KMS-11 (cell line): ENCODE measurements at regions not wholly inside any gene's neighbourhood (a gene's known extent, or its start where the extent isn't known, plus 50 kb on each side); places are given as distances from the start of the nearest gene placed in this dataset.

Source experiments
- H2AFZ ChIP-seq: fragments of 200-600 bp; sonication (generic); 2 replicates; pipeline ENCODE4 v1.6.1; 2016; ENCODE audit warnings: antibody characterized with exemption, mixed run types, low read depth
- H3K27ac ChIP-seq: fragments of 200-600 bp; sonication (generic); 2 replicates; pipeline ENCODE4 v1.6.1; 2016; ENCODE audit warnings: mild to moderate bottlenecking, mixed run types
- H3K27me3 ChIP-seq: fragments of 200-600 bp; sonication (generic); 2 replicates; pipeline ENCODE4 v1.6.1; 2017; ENCODE audit warnings: mild to moderate bottlenecking, low read depth, mixed run types, moderate library complexity; ENCODE audit not compliant: insufficient read depth
- H3K36me3 ChIP-seq: fragments of 200-600 bp; sonication (generic); 2 replicates; pipeline ENCODE4 v1.6.1; 2017; ENCODE audit warnings: mild to moderate bottlenecking, mixed run types; ENCODE audit not compliant: insufficient read depth
- H3K4me1 ChIP-seq: fragments of 200-600 bp; sonication (generic); 2 replicates; pipeline ENCODE4 v1.6.1; 2016; ENCODE audit warnings: mild to moderate bottlenecking, low read depth, mixed run types; ENCODE audit not compliant: poor library complexity, severe bottlenecking
- H3K4me2 ChIP-seq: fragments of 200-600 bp; sonication (generic); 2 replicates; pipeline ENCODE4 v1.7.0; 2016; ENCODE audit warnings: mild to moderate bottlenecking, mixed run types
- H3K4me3 ChIP-seq: fragments of 200-600 bp; sonication (generic); IDR thresholded peaks from 2 replicates; pipeline ENCODE4 v1.6.1; 2017; ENCODE audit warnings: low read depth, low read length, mixed read lengths; ENCODE audit not compliant: insufficient read depth
- H3K79me2 ChIP-seq: fragments of 200-600 bp; sonication (generic); 2 replicates; pipeline ENCODE4 v1.6.1; 2016; ENCODE audit warnings: low read depth, mixed run types; ENCODE audit not compliant: insufficient read depth
- H3K9ac ChIP-seq: fragments of 200-600 bp; sonication (generic); 2 replicates; pipeline ENCODE4 v1.6.1; 2016; ENCODE audit warnings: mild to moderate bottlenecking, mixed run types
- H4K20me1 ChIP-seq: fragments of 200-600 bp; sonication (generic); 2 replicates; pipeline ENCODE4 v1.6.1; 2016; ENCODE audit warnings: mild to moderate bottlenecking, mixed run types; ENCODE audit not compliant: insufficient read depth
- TF ChIP-seq, protein P1 (sequence below): fragments of 200-600 bp; sonication (generic); conservative IDR thresholded peaks from 2 replicates; pipeline ENCODE4 v1.6.1; 2017; ENCODE audit warnings: low read depth, mild to moderate bottlenecking, antibody characterized with exemption, low read length, moderate library complexity, mixed read lengths

DNA sequence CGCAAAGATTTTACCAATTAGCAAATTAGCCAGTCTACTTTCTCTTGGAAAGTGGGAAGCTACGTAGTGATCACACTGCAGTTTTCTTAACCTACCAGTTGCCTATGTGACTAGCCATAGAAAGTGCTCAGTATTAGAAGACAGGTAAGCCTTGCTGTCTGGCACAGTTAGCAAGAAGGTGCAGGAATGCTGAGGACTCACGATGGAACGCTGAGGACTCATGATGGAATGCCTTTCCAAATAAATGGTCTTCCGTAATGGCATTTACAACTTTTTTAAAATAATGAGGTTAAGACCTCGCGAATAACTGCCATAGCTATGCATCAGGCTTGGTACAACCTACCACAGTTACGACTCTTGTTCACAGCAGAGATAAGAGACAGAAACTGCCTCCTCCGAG lies 1645.6 kb upstream of the MIR17HG start:
- Histone ChIP-seq H3K9ac (no peak overlapping the region), H4K20me1 (no peaks in the 10 kb centered on the region), H3K4me2 (no peak overlapping the region), H3K4me3 (no peak overlapping the region), H3K36me3 (no peaks in the 10 kb centered on the region), H3K79me2 (no peaks in the 10 kb centered on the region), H3K4me1 (no peaks in the 10 kb centered on the region), H2AFZ (no peak overlapping the region), H3K27ac (no peak overlapping the region), H3K27me3 (no peaks in the 10 kb centered on the region)
- TF ChIP-seq, protein P1, sequence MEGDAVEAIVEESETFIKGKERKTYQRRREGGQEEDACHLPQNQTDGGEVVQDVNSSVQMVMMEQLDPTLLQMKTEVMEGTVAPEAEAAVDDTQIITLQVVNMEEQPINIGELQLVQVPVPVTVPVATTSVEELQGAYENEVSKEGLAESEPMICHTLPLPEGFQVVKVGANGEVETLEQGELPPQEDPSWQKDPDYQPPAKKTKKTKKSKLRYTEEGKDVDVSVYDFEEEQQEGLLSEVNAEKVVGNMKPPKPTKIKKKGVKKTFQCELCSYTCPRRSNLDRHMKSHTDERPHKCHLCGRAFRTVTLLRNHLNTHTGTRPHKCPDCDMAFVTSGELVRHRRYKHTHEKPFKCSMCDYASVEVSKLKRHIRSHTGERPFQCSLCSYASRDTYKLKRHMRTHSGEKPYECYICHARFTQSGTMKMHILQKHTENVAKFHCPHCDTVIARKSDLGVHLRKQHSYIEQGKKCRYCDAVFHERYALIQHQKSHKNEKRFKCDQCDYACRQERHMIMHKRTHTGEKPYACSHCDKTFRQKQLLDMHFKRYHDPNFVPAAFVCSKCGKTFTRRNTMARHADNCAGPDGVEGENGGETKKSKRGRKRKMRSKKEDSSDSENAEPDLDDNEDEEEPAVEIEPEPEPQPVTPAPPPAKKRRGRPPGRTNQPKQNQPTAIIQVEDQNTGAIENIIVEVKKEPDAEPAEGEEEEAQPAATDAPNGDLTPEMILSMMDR = no peak

DNA sequence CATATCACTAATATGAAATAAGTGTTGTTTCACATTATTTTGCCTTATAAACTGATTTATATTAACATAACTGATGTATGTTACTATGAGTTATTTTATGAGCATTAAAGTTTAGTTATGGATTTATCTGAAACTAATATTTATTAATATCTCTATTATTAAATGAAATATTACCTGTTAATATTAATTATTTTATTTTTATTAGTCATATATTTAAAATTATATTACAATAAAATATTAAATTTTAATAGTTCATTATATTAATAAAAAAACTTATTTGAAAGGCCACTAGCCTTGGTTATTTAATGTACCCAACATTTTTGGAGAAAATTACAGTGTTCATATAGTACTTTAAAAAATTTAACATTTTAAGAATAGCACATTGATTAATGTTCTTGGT lies 1643.4 kb upstream of the MIR17HG start:
- TF ChIP-seq, protein P1 = no peak

DNA sequence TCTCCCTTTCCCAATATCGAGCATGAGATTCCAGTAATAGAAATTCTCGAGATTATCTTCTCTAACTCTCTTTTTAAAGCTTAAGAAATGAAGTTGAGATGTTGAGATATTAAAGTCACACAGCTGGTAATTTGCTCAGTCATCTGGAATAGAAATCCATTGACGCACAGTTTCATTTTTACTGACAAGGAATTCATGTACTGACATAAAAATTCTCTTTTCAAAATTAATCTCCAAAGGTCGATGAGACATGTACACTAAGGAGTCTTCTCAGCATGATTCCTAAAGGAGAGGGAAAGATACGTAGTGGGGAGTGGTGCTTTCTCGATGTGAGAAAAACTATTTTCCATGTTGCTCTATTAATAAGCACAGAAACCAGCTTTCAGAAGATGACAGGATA lies 1639.5 kb upstream of the MIR17HG start:
- no peaks in the 10 kb centered on the region for H3K36me3 ChIP-seq
- no peak overlapping the region for H3K4me3 ChIP-seq
- H4K20me1 ChIP-seq = no peaks in the 10 kb centered on the region
- no peak overlapping the region for H3K9ac ChIP-seq
- TF ChIP-seq, protein P1 = no peak
- H3K4me2 ChIP-seq = no peak overlapping the region
- no peaks in the 10 kb centered on the region for H3K4me1 ChIP-seq
- H2AFZ ChIP-seq = no peak overlapping the region
- H3K79me2 ChIP-seq = no peaks in the 10 kb centered on the region
- no peaks in the 10 kb centered on the region for H3K27me3 ChIP-seq
- H3K27ac ChIP-seq = no peak overlapping the region

More for the DNA sequence above, 1643.4 kb upstream of the MIR17HG start:
- H3K4me1 ChIP-seq = no peaks in the 10 kb centered on the region
- H3K27ac ChIP-seq = no peak overlapping the region
- H3K36me3 ChIP-seq = no peaks in the 10 kb centered on the region
- H4K20me1 ChIP-seq = no peaks in the 10 kb centered on the region
- no peak overlapping the region for H3K4me3 ChIP-seq
- H3K79me2 ChIP-seq = no peaks in the 10 kb centered on the region
- H3K9ac ChIP-seq = no peak overlapping the region
- no peak overlapping the region for H2AFZ ChIP-seq
- no peaks in the 10 kb centered on the region for H3K27me3 ChIP-seq
- H3K4me2 ChIP-seq = no peak overlapping the region

DNA sequence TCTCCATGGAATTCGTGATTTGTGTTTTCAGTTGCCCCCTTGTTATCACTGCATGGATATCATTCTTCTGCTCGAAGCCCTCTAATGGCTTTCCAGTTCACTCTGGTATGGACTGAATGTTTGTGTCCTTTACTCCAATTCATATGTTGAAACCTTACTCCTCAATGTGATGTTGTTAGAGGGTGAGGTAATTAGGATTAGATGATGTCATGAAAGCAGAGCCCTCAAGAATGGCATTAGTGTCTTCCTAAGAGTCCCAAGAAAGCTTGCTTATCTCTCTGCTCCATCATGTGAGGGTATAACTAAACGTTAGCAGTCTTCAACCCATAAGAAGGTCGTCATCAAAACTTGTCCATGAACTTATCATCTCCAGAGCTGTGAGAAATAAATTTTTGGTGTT lies 1626.3 kb upstream of the MIR17HG start:
- TF ChIP-seq, protein P1 = no peak
- H3K79me2 ChIP-seq = no peaks in the 10 kb centered on the region
- H4K20me1 ChIP-seq = no peaks in the 10 kb centered on the region
- no peak overlapping the region for H2AFZ ChIP-seq
- H3K4me2 ChIP-seq = no peak overlapping the region
- no peaks in the 10 kb centered on the region for H3K27me3 ChIP-seq
- no peaks in the 10 kb centered on the region for H3K4me1 ChIP-seq
- H3K27ac ChIP-seq = no peak overlapping the region
- H3K36me3 ChIP-seq = no peaks in the 10 kb centered on the region
- H3K4me3 ChIP-seq = no peak overlapping the region
- no peak overlapping the region for H3K9ac ChIP-seq
